Breast epithelium (tissue), 4 donors: ENCODE measurements at regions not wholly inside any gene's neighbourhood (a gene's known extent, or its start where the extent isn't known, plus 50 kb on each side); places are given as distances from the start of the nearest gene placed in this dataset.
A peak's percentile ranks its signal among the peaks of the same experiment; 100 is the strongest.

Source experiments
- DNase-seq, 2 donors: peaks; one replicate each; pipeline ENCODE4 v3.0.0-alpha.2; 2019; ENCODE audit warnings: low spot score in 2 of 2
- H3K27ac ChIP-seq, 2 donors: fragments of 200-600 bp; sonication (generic) in 1 of 2; one replicate each; pipeline ENCODE4 v1.5.1; 2016 to 2019; ENCODE audit warnings: mild to moderate bottlenecking in 1 of 2
- H3K27me3 ChIP-seq, 2 donors: fragments of 200-600 bp; sonication (generic) in 1 of 2; one replicate each; pipeline versions ENCODE4 v1.5.1 to v1.6.0; 2017 to 2019; ENCODE audit warnings: control low read depth in 1 of 2, mild to moderate bottlenecking in 1 of 2
- H3K36me3 ChIP-seq: fragments of 200-600 bp; one replicate; pipeline ENCODE4 v1.5.1; 2019
- H3K4me1 ChIP-seq, 2 donors: fragments of 200-600 bp; sonication (generic); one replicate each; pipeline ENCODE4 v1.5.1; 2016 to 2019; ENCODE audit warnings: control low read depth in 1 of 2
- H3K4me3 ChIP-seq, 3 donors: fragments of 200-600 bp; sonication (generic); 1 replicate in 2 of 3; 2 replicates in 1 of 3; pipeline ENCODE4 v1.5.1; 2016 to 2019; ENCODE audit warnings: mild to moderate bottlenecking in 3 of 3, moderate library complexity in 2 of 3
- H3K9me3 ChIP-seq, 2 donors: fragments of 200-600 bp; sonication (generic) in 1 of 2; one replicate each; pipeline ENCODE4 v1.5.1; 2016 to 2019; ENCODE audit warnings: control low read depth in 1 of 2
- POLR2A ChIP-seq: fragments of 450-650 bp; IDR thresholded peaks from one replicate; pipeline ENCODE4 v1.6.1; 2016; ENCODE audit warnings: antibody characterized with exemption, mild to moderate bottlenecking, moderate library complexity
- POLR2AphosphoS5 ChIP-seq, 3 donors: sonication (generic); formaldehyde crosslinking; IDR thresholded peaks; one replicate each; pipeline ENCODE4 v1.6.1; 2017; ENCODE audit warnings: antibody characterized with exemption in 3 of 3
- intact Hi-C: fragments of 100-400 bp; cut with DNase I; formaldehyde crosslinking; loops from one replicate; pipeline ENCODE4 v1.15.1; 2023; ENCODE audit warnings: low total_unique reads
- TF ChIP-seq, protein P1 (sequence below), 3 donors: fragments of 450-650 bp; IDR thresholded peaks; one replicate each; pipeline ENCODE4 v1.5.1; 2016 to 2017; ENCODE audit warnings: antibody characterized with exemption in 3 of 3, mild to moderate bottlenecking in 3 of 3, moderate library complexity in 3 of 3

DNA sequence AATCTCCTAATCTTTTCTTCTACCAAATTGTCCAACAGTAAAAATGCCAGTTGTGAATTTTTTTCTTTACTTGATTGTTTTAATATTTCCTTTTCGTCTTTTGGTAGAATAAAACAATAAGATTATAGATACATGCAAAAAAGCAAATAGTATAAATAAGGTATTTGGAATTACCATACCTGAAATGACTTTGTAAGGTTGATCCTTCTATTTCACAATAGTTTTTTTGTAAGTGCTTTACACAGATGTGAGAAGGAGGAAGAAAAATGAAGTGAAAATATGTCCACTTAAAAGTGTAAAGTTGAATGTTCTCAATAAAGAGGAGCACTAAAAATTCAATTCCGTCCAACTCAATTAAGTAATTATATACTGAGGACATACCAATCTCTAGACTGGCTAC lies 457.6 kb downstream of the UTRN start:
- no peaks in the 10 kb centered on the region for H3K27me3 ChIP-seq
- H3K9me3 ChIP-seq, result no peaks in the 10 kb centered on the region
- intact Hi-C loops, result no loop called here
- no peaks in the 10 kb centered on the region for H3K4me1 ChIP-seq
- peak overlapping the region in 1 of 2 donors; percentile 12 for H3K27ac ChIP-seq
- TF ChIP-seq POLR2A (no peak), POLR2AphosphoS5 (IDR thresholded peaks at IDR 0.05) (no peak)
- TF ChIP-seq, protein P1, sequence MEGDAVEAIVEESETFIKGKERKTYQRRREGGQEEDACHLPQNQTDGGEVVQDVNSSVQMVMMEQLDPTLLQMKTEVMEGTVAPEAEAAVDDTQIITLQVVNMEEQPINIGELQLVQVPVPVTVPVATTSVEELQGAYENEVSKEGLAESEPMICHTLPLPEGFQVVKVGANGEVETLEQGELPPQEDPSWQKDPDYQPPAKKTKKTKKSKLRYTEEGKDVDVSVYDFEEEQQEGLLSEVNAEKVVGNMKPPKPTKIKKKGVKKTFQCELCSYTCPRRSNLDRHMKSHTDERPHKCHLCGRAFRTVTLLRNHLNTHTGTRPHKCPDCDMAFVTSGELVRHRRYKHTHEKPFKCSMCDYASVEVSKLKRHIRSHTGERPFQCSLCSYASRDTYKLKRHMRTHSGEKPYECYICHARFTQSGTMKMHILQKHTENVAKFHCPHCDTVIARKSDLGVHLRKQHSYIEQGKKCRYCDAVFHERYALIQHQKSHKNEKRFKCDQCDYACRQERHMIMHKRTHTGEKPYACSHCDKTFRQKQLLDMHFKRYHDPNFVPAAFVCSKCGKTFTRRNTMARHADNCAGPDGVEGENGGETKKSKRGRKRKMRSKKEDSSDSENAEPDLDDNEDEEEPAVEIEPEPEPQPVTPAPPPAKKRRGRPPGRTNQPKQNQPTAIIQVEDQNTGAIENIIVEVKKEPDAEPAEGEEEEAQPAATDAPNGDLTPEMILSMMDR (IDR thresholded peaks at IDR 0.05), result no peak
- no peaks in the 10 kb centered on the region for H3K36me3 ChIP-seq
- no peak for DNase-seq
- H3K4me3 ChIP-seq, result no peak overlapping the region

DNA sequence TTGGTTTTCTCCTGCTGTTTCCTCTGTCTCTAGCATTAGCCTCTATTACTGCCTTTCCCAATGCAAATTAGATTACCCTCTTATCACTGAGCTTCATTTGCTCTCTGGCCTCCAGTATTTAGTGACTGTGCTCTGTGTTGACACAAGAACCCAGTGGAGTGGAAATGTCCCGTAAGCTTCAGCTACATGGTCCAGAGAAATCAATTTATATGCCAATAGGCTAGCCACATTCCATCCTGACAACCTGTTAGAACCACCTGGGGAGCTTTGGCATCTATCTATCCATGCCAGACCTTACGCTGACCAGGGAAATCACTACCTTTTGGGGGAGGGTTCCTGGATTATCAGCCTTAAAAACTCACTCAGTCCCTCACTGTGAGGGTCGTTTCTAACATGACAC lies 459.6 kb downstream of the UTRN start:
- Histone ChIP-seq H3K27ac (no peak overlapping the region), H3K4me3 (no peak overlapping the region), H3K36me3 (no peaks in the 10 kb centered on the region), H3K9me3 (no peaks in the 10 kb centered on the region), H3K27me3 (no peaks in the 10 kb centered on the region), H3K4me1 (no peaks in the 10 kb centered on the region)
- no peak for DNase-seq
- TF ChIP-seq POLR2AphosphoS5 (IDR thresholded peaks at IDR 0.05) (no peak), POLR2A (no peak)
- TF ChIP-seq, protein P1 (IDR thresholded peaks at IDR 0.05), result no peak
- intact Hi-C loops, result no loop called here

DNA sequence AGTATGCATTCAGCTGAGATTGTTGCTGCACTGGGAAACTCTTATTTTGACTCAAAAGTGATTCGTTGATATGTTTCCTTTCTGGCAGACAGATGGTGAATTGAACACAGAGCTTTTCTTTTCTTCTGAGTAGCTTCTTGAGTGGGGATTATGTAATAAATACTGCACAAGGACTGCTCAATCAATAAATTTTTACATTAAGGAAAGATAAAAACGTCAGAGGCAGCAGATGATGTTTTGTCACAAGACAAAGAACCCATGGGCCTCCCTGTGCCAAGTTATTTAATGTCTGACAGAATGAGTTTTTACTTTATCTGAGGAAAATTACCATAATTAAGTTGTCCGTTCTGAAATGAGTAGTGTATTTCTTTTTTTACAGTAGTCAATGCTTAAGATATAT lies 460.3 kb downstream of the UTRN start:
- Histone ChIP-seq H3K4me1 (no peaks in the 10 kb centered on the region), H3K27me3 (no peaks in the 10 kb centered on the region), H3K9me3 (no peaks in the 10 kb centered on the region), H3K27ac (no peak overlapping the region), H3K36me3 (no peaks in the 10 kb centered on the region), H3K4me3 (no peak overlapping the region)
- TF ChIP-seq, protein P1 (IDR thresholded peaks at IDR 0.05), result no peak
- TF ChIP-seq POLR2A (no peak), POLR2AphosphoS5 (IDR thresholded peaks at IDR 0.05) (no peak)
- DNase-seq, result no peak
- intact Hi-C loops, result no loop called here

DNA sequence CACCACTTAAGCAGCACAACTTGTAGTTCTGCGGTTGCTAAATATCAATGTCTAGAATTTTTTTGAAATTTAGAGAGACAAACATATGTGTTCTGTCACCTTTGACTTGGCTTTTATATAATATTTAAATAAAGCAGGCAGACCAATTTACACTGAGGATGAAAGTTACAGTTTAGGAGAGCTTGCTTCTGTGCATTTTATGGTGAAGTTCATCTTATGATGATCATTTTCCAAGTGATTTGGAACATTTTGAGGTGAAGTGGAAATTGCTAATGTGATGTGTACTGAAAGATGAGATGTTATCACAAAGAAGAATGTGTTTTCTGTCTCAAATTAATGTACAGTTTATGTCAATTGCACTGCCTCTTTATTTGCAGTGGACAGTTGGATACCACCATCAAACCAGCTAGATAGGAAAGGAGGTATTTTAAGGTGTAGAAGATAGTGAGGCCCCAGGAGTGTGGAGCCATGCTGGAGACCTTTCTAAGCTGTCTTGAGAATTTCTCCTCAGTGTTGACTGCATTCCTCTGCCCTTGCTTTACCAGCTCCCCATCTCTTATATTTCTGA lies 461.9 kb downstream of the UTRN start:
- intact Hi-C loops, result no loop called here
- TF ChIP-seq, protein P1 (IDR thresholded peaks at IDR 0.05), result no peak
- TF ChIP-seq POLR2A (no peak), POLR2AphosphoS5 (IDR thresholded peaks at IDR 0.05) (no peak)
- DNase-seq, result no peak

DNA sequence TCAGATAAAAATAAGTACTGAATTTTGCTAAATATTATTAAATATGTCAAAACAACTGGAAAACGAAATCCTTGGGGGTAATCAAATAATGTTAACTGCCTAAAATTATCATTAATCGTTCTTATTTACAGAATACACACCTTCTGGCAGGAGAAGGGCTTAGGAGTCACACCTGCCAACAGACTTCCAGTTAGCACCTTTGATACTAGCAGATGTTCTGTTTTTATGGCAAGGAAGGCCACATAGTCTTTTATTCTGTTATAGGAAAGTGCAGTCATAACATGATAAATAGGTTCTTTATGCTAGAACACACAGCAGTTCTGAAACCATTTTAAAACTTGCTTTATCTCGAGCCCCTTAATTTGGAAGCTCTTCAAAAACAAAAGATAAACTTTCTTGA lies 464.1 kb downstream of the UTRN start:
- Histone ChIP-seq H3K27me3 (no peaks in the 10 kb centered on the region), H3K4me1 (no peaks in the 10 kb centered on the region), H3K4me3 (no peak overlapping the region), H3K36me3 (no peaks in the 10 kb centered on the region), H3K27ac (no peak overlapping the region), H3K9me3 (no peaks in the 10 kb centered on the region)
- no peak for DNase-seq
- TF ChIP-seq POLR2A (no peak), POLR2AphosphoS5 (IDR thresholded peaks at IDR 0.05) (no peak)
- TF ChIP-seq, protein P1 (IDR thresholded peaks at IDR 0.05), result no peak
- intact Hi-C loops, result no loop called here

More for the DNA sequence above, 461.9 kb downstream of the UTRN start:
- Histone ChIP-seq H3K9me3 (no peaks in the 10 kb centered on the region), H3K4me1 (no peaks in the 10 kb centered on the region), H3K27ac (no peak overlapping the region), H3K4me3 (no peak overlapping the region), H3K36me3 (no peaks in the 10 kb centered on the region), H3K27me3 (no peaks in the 10 kb centered on the region)
